NCI-H187 treated with DMSO at 0.1 percent for 48 hours (cell line): ENCODE measurements at regions not wholly inside any gene's neighbourhood (a gene's known extent, or its start where the extent isn't known, plus 50 kb on each side); places are given as distances from the start of the nearest gene placed in this dataset.
"Not testable (repeated sequence)": the region's sequence is repeated elsewhere in the genome, so short reads cannot be mapped to it uniquely, and the experiment has no call there.

Experiments
- DNase-seq: peaks from one replicate; lab custom pipeline; 2025; lab: John Stamatoyannopoulos, UW

GRCh38 chr5:12573916-12574297 lies 669.7 kb upstream of the CTNND2 start:
- DNase-seq, result not testable (repeated sequence)

DNA sequence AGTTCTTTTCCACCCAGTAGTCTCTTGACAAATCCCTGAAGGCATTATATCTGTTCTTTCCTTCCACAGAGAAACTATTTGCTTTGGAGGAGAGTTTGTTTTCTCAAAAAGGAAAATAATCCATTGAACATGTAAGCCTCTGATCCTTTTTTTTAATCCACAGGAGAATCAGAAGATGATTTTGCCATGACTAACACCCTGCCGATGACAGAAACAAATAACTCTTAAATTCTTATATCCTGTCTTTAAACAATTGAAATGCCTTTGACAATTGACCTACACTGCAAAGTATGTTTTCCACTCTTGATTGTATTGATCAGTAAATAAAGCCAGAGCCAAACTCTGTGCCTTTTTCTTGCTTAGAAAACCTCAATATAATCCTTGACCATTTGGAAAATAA lies 666.4 kb upstream of the CTNND2 start:
- DNase-seq, result no peak

DNA sequence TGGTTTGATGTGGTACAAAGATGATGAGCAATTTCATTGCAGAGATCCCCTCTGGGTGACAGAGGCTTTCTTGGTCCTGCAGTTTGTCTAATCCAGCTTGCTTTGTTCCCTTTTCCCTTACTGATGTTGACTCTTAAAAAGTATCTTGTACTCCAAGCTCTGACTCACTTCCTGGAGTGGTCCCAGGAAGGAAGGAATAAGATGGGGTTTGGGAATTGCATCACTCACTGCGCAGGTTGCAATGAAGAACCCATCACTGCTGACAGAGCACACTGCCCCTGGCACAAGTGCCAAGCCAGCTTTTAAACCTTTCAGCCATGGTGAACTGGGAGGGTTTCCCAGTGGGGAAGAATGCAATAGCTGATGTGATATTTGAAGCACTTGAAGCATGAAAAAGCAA lies 662.2 kb upstream of the CTNND2 start:
- DNase-seq, result no peak

GRCh38 chr5:12557012-12557411 lies 652.8 kb upstream of the CTNND2 start:
- DNase-seq, result no peak

DNA sequence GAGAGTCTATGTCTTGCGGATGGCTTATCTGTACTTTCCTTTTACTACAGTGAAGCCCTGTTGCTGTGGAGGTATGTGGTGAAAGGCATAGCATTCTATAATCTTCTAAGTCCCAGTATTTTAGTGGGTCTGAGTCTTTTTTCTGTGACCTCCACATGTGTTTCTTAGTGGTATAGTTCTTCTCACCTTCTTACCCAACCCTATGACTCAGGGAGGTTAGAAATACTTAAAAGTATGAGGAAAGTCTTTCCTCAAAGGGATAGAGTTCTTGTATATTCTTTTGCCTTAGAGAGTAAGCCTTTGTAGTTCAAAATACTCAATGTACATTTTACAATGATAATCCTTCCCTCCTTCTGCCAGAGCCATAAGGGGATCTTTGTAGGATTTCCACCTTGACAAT lies 621.9 kb upstream of the CTNND2 start:
- no peak for DNase-seq

DNA sequence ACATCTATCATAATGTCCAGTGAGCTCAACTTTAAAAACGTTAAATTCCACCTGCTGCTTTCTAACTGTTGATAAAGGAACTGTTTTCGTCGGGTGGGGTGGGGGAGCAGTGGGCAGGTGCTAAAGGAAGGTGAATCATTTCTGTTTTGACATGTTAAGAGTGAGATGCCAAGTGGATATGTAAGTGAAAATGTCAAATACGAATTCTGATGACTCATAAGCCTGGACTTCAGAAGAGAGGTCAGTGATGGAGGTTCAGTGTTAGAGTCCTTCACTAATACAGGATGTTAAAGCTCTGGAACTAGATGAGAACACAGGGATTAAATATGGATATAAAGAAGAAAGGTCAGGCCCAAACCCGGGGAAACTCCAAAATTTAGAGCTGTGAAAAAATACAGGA lies 617.9 kb upstream of the CTNND2 start:
- no peak for DNase-seq

DNA sequence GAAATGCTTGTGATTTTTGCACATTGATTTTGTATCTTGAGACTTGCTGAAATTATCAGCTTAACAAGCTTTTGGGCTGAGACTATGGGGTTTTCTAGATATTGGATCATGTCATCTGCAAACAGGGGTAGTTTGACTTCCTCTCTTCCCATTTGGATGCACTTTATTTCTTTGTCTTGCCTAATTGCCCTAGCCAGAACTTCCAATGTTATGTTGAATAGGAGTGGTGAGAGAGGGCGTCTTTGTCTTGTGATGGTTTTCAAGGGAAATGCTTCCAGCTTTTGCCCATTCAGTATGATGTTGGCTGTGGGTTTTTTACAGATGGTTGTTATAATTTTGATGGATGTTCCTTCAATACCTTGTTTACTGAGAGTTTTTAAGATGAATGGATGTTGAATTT lies 600.7 kb upstream of the CTNND2 start:
- not testable (repeated sequence) for DNase-seq

DNA sequence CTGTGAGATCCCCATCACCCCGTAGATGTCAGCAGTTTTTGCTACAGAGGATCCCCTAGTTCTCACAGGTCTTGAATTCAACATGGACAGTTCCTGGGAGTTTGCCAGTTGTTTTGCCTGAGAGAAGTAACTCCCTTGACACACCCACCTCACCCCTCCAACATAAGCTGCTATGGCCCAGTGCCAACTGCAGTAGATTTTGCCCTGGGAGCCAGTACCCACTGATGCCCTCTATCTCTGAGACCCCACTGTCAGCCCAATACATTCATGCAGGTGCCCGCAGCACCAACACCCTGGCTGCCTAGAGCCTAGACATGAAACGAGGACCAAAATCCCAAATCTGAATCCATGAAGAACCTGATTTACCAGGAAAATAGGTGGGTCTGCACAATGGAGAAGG lies 583.9 kb upstream of the CTNND2 start:
- no peak for DNase-seq

- DNase-seq, result no peak
Measured at GRCh38 chr5:12480487-12480886, 576.2 kb upstream of the CTNND2 start.

- DNase-seq, result no peak
Measured at GRCh38 chr5:12477554-12477953, 573.3 kb upstream of the CTNND2 start.

DNA sequence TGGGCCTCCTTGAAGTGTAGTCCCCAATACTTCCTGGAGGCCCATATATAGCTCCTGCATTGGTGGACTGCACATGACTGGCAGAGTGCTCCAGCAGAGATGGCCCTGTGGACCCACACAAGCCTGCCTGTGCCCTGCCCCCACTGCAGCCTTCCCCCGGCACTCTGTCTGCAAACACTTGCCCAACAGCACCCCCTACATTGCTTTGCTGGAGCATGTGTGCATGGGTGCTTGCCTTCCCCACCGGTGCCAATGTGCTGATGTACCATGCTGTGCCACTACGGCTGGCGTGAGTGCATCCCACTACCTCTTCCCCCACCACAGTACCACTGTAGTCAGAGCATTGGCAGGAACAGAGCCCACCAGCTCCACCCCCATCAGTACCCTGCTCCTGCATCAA lies 563.6 kb upstream of the CTNND2 start:
- no peak for DNase-seq

GRCh38 chr5:12460493-12461261 lies 556.4 kb upstream of the CTNND2 start:
- no peak for DNase-seq

GRCh38 chr5:12459326-12459725 lies 555.1 kb upstream of the CTNND2 start:
- no peak for DNase-seq

DNA sequence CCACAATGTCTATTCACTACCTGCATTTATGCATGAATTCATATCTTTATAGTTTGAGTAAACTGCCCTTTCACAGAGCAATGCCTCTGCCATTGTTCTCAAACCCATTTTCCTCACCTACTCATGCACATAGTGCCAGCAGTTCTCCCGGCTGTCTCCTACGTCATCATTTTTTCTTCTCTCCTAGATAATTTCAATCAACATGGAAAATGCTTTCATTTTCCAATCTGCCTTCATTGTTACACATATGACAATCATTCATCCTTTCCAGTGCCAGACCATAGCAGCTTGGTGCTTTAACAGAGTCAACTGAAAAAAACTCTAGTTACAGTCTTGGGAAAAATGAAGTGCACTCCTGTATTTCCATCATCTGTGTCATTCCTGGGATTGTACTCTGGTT lies 514.8 kb upstream of the CTNND2 start:
- DNase-seq, result no peak

- no peak for DNase-seq
Measured at GRCh38 chr5:12413585-12413984, 509.3 kb upstream of the CTNND2 start.

- DNase-seq, result no peak
Measured at GRCh38 chr5:12413075-12413474, 508.8 kb upstream of the CTNND2 start.

GRCh38 chr5:12399868-12400267 lies 495.6 kb upstream of the CTNND2 start:
- no peak for DNase-seq

GRCh38 chr5:12392246-12392645 lies 488.0 kb upstream of the CTNND2 start:
- DNase-seq, result no peak

GRCh38 chr5:12385095-12385494 lies 480.8 kb upstream of the CTNND2 start:
- no peak for DNase-seq

- no peak for DNase-seq
Measured at GRCh38 chr5:12384005-12384404, 479.8 kb upstream of the CTNND2 start.

DNA sequence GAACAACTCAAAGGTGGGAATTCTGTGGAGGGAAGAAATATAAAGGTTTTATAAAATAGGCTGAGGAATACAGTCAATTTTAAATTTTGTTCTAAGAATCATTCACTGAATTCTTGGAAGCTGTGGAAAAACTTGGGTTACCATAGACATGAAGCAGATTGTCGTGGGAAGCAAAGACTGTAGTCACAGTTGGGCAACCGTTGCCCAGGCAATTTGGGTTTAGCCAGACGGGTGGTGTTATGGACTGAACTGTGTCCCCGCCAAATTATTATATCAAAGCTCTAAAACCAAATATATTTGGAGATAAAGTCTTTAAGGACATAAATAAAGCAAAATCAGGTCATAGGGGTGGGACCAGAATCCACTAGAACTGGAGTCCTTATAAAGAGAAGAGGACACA lies 463.7 kb upstream of the CTNND2 start:
- no peak for DNase-seq

- no peak for DNase-seq
Measured at GRCh38 chr5:12360218-12360617, 456.0 kb upstream of the CTNND2 start.

DNA sequence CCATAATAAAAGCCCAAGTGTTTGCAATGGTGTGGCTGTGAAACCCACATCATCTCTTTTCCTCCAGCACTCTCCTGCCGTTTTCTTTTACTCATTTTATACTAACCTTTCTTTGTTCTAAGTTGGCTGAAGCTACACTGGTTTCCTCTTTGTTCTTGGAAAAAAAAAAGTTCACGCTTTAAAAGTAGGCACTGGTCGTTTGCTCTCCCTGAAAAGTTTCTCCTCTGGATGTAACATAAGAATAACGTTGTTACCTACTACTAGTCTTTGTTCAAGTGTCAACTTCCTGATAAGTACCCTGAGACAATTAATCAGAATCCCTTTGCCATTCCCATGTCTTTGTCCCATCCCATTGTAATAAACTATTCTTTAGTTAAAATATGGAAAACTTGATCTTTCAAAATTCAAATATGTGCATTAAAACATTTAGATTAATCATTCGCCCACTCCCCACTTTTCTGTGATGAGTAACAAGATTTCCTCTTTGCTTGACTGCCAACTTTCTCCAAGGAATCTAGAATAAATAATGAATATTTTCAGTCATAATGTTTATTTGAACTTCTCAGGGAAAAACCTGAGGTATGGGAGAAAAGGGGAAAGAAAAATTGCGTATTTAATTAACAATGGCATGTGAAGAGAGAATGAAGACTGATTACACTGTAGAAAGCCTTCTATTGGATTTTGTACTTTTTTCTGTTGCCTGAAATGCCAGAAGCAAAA lies 454.3 kb upstream of the CTNND2 start:
- no peak for DNase-seq

DNA sequence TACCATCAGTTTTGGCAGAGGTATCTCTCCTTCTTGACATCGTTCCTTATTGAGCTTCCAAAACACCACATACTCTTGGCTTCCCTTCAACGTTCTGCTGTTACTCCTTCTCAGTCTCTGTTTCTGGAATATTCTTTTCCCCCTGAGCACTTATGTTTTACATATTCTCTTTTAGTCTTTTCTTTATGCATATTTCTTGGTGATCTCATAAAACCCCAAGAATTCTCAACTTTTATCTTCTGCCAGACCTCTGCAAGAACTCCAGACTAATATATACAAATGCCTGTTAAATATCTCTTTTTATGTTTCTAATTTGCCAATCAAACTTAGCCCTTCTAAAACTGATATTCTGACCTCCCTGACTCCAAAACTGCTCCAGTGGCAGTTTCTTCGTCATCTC lies 453.4 kb upstream of the CTNND2 start:
- no peak for DNase-seq
